ENCODE measurements at regions not wholly inside any gene's neighbourhood (a gene's known extent, or its start where the extent isn't known, plus 50 kb on each side); places are given as distances from the start of the nearest gene placed in this dataset.

- WGBS, 2 donors: 76% methylated on average over 9 to 13 of the region's 14 CpGs
- intact Hi-C loops (cut with DNase I; ENCODE audit: low total_unique reads): no loop called here
- DNase-seq (ENCODE audit: low spot score in 2 of 2): peak in 1 of 2 donors; percentile 67
- H3K4me3 ChIP-seq (ENCODE audit: low read depth, poor library complexity, severe bottlenecking): no peak overlapping the region
- TF ChIP-seq POLR2A (IDR thresholded peaks at IDR 0.05) (no peak), CTCF (IDR thresholded peaks at IDR 0.05) (no peak)
Measured at GRCh38 chr10:131653140-131653539, 247.7 kb upstream of the PPP2R2D start.

- no peak overlapping the region for H3K4me3 ChIP-seq (ENCODE audit: low read depth, poor library complexity, severe bottlenecking)
- TF ChIP-seq POLR2A (IDR thresholded peaks at IDR 0.05) (no peak), CTCF (IDR thresholded peaks at IDR 0.05) (no peak)
- peak in 1 of 2 donors; percentile 68 for DNase-seq (ENCODE audit: low spot score in 2 of 2)
- 87 to 94% methylated on average over 11 to 13 of the region's 13 CpGs for WGBS, 2 donors
- intact Hi-C loops (cut with DNase I; ENCODE audit: low total_unique reads): no loop called here
Measured at GRCh38 chr10:131653554-131654470, 247.0 kb upstream of the PPP2R2D start.

- 60 to 79% methylated on average over 15 to 20 of the region's 21 CpGs for WGBS, 2 donors
- intact Hi-C loops (cut with DNase I; ENCODE audit: low total_unique reads): no loop called here
- peak in 1 of 2 donors; percentile 68 for DNase-seq (ENCODE audit: low spot score in 2 of 2)
- H3K4me3 ChIP-seq (ENCODE audit: low read depth, poor library complexity, severe bottlenecking): no peak overlapping the region
- TF ChIP-seq CTCF (IDR thresholded peaks at IDR 0.05) (no peak), POLR2A (IDR thresholded peaks at IDR 0.05) (no peak)
Measured at GRCh38 chr10:131654471-131655087, 246.2 kb upstream of the PPP2R2D start.

- WGBS, 2 donors: 71 to 74% methylated on average over 16 of the region's 16 CpGs
- intact Hi-C loops (cut with DNase I; ENCODE audit: low total_unique reads): no loop called here
- no peak overlapping the region for H3K4me3 ChIP-seq (ENCODE audit: low read depth, poor library complexity, severe bottlenecking)
- peak in 1 of 2 donors; percentile 66 for DNase-seq (ENCODE audit: low spot score in 2 of 2)
- TF ChIP-seq CTCF (IDR thresholded peaks at IDR 0.05) (no peak), POLR2A (IDR thresholded peaks at IDR 0.05) (no peak)
Measured at GRCh38 chr10:131655101-131655849, 245.5 kb upstream of the PPP2R2D start.

GRCh38 chr10:131656009-131656408 is 244.8 kb upstream of the PPP2R2D start:
- WGBS, 2 donors: 71% methylated on average over 7 of the region's 7 CpGs
- intact Hi-C loops (cut with DNase I; ENCODE audit: low total_unique reads): no loop called here
- H3K4me3 ChIP-seq (ENCODE audit: low read depth, poor library complexity, severe bottlenecking): no peak overlapping the region
- peak in 1 of 2 donors; percentile 53 for DNase-seq (ENCODE audit: low spot score in 2 of 2)
- TF ChIP-seq CTCF (IDR thresholded peaks at IDR 0.05): no peak
- no peak for TF ChIP-seq POLR2A (IDR thresholded peaks at IDR 0.05)
